Iris pigment epithelial cell (primary cell): ENCODE measurements at regions not wholly inside any gene's neighbourhood (a gene's known extent, or its start where the extent isn't known, plus 50 kb on each side); places are given as distances from the start of the nearest gene placed in this dataset.

Source experiments
- DNase-seq: peaks from one replicate; pipeline ENCODE4 v3.0.0-alpha.2; 2011; ENCODE audit warnings: low read depth

DNA sequence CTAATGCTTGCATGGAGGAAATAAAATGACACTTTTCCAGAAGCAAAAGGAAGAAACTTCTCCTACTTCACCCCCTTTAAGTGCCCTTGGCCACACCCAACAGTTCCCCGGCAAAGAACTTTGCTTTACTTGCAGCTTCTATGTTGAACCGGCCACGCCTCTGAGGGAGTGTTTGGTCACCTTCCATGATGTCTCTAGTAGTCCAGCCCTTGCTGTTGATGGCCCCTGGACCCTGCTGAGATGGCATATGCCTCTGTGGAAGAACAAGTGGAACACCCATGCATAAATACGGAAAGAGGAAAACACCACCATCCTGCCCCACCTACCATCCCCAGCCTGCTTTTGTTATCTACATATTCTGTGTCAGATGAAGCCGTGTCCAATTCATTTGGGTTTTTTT, 218.3 kb upstream of the POU3F3 start:
- no peak for DNase-seq

GRCh38 chr2:104638190-104638858, 215.6 kb upstream of the POU3F3 start:
- no peak for DNase-seq

GRCh38 chr2:104638859-104639202, 215.1 kb upstream of the POU3F3 start:
- no peak for DNase-seq

- no peak for DNase-seq
Measured at GRCh38 chr2:104641786-104642185, 212.1 kb upstream of the POU3F3 start.

DNA sequence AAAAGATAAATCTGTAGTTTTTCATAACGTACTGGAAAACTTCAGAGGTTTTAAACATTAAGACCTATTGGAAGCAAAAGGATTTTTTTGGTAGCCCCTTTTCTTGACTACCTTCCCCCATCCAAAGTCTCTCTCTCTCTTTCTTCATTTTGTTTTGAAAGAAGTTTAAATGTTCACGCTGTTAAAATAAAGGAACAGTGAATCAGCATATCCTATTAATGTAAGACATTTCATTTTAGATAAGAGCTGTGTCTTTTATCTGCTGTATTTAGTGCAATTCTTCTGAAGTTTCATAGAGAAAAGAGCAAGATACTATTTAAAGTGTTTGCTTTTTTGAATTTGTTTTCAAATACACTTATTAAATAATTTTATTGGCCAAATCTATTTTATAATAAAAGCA, 205.5 kb upstream of the POU3F3 start:
- DNase-seq = no peak

- no peak for DNase-seq
Measured at GRCh38 chr2:104649866-104650265, 204.0 kb upstream of the POU3F3 start.

DNA sequence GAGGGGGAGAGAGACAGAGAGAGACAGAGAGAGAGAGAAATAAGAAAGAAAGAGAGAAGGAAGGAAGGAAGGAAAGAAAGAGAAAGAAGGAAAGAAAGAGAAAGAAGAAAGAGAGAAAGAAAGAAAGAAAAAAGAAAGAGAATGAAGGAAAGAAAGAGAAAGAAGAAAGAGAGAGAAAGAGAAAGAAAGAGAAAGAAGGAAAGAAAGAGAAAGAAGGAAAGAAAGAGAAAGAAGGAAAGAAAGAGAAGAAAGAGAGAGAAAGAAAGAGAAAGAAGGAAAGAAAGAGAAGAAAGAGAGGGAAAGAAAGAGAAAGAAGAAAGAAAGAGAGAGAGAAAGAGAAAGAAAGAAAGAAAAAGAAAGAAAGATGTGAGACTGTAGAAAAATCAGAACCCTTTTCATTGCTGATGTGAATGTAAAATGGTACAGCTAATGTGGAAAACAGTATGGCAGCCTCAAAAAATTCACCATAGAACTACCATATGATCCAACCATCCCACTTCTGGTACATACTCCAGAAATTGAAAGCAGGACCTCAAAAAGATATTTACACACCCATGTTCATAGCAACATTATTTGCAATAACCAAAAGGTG, 203.4 kb upstream of the POU3F3 start:
- no peak for DNase-seq

DNA sequence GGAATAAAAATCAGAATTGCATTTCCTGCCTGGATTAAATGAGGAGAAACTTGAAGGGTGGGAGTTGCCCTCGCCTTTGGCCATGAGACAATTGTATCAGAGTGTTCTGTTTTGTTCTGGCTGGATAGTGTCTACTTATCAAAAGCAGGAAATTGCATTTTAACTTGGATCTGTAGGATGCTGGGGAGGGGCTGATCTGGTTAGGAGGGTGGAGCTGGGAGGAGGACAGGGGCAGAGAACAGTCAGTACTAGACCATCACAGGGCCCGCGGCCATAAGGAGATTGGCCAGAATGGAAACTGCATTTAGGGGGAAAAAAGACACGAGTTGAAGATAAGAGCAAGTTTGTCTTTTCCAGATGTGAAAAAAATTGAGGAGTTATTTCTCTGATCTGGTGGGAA, 199.1 kb upstream of the POU3F3 start:
- DNase-seq = no peak

DNA sequence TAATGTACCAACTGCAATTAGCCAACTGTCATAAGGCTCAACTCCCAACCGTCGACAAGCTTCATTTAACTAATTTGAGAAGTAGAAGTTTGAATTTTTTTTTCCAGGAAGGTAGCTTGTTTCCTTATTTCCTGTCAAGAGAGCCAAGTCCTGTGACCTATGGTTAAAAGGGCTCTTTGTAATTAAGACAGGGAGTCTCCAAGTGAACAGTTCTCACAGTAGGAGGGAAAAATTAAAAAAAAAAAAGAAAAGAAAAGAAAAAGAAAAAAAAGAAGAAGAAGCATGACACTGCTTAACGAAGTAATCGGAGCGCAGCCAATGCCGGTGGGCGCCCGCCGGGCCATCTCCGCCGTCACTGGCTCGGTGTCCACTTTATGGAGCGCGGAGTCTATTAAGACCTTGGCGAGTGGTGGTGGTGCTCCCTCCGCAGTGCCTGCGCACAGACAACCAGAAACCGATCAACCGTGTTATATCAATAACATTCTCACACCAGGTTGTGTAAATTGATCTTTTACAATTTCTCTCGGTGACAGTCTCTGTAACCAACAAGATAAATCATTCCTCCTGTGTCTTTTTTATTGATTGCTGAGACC, 197.2 kb upstream of the POU3F3 start:
- DNase-seq = no peak

DNA sequence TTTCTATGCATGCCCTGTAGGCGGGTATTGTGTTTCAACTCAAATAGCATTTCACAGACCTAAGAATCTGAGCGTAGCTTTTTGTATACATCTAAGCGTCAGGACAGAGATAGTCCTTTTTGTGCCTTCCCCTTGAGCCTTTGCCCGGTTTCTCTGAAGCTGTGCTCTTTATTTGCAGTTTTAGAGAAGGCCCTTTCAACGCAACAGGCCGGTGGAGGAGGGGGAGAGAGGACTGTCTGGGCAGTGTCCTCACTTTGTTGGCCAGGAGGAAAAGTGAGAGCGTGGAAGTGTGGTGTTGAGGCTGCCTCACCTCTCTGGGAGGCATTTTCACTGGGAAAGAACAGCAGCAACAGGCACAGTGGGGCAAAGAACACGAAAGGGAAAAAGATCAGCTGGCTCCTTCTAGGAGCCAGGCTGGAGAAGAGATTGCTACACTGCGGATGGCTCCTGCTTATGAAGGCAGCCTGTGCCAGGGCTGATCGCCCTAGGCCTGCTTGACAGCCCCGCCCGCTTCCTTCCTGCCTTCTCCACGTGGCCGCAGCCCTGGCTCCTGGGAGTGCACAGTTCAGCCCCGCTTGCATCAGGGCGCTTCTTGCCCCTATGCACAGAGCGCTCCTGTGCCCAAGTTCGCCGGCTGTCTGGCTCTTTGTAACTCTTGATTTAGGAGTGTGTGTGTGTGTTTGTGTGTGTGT, 195.6 kb upstream of the POU3F3 start:
- no peak for DNase-seq

DNA sequence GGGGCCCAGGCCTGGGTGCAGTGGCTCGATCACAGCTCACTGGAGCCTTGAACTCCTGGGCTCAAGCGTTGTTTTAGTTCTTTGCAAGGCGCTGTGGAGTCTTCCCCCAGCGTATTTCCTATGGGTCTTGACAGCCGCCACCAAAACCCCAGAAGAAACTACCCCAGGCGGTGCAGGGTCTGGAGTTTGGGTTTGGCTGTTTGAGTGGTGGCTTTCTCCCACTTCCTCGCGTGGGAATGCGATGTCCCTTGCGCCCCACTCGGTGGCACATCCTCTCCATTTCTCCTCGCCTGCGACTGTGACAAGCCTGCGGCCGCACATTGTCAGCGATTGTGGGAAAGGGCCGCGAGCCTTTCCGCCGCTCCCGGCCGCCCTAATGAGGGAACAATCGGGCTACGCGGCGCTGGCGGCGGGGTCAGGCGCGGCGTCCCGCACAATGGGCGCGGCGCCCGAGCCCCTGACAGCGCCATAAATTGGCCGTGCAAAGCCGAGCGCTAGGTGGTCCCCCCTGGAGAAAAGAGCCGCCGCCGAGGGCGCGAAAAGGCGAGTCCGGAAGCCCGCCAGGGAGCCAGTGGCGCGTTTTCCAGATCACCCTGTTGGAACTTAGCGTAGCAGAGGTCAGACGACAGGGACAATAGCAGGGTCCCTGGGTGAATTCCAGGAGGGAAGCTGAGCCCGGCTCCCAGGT, 194.9 kb upstream of the POU3F3 start:
- DNase-seq = no peak

DNA sequence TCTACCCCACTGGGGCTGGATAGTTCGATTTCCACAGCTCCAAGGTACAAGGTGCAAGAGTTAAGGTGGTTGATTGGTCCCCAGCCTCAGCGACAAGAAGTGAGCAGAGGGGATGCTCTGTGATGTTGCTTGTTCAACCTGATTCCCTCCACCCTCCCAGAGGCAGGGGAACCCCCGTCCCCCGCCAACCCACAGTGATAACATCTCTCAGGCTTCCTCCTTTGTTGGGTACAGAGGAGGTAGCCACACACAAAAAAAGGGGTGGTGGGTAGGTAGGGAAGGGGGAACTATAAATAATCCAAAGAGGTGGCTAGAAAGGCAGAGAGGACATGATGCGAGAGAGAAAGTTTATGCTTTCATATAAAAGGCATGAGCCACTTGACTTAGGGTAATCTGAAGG, 192.9 kb upstream of the POU3F3 start:
- no peak for DNase-seq

- no peak for DNase-seq
Measured at GRCh38 chr2:104664672-104665071, 189.2 kb upstream of the POU3F3 start.

- no peak for DNase-seq
Measured at GRCh38 chr2:104668631-104669030, 185.3 kb upstream of the POU3F3 start.

- DNase-seq = no peak
Measured at GRCh38 chr2:104673225-104673624, 180.7 kb upstream of the POU3F3 start.

DNA sequence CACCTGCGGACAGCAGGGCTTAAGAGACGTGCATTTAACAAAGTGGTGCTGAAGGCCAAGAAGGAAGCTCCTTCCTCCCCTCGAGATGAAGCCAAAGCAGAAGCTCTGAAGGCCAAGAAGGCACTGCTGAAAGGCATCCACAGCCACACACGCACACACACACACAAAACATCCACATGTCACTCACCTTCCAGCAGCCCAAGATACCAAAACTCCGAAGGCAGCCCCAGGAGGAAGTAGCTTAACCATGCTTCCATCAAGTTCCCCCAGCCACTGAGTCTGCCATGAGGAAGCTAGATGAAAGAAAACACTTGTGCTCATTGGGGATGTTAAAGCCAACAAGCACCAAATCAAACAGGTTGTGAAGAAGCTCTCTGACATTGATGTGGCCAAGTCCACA, 175.7 kb upstream of the POU3F3 start:
- DNase-seq = no peak

DNA sequence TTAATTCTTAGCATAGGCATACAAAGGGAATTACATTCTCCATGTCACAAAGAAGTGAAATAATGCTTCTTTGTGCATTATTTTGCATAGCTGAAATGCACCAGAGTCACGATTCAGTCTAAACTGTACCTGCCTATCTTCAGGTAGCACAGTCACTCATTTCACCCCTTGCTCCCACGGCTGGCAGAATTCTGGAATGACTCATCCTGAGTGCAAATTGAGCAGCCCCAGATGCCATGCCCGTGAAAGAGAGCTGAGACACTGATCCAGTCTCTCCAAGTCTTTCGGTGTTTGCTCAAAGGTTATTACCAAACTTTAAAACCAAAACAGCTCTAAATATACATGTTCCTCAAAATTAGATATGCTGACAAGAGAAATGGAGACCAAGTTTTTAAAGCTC, 168.3 kb upstream of the POU3F3 start:
- no peak for DNase-seq

- no peak for DNase-seq
Measured at GRCh38 chr2:104687147-104687546, 166.8 kb upstream of the POU3F3 start.

GRCh38 chr2:104690255-104690984, 163.5 kb upstream of the POU3F3 start:
- DNase-seq = no peak

DNA sequence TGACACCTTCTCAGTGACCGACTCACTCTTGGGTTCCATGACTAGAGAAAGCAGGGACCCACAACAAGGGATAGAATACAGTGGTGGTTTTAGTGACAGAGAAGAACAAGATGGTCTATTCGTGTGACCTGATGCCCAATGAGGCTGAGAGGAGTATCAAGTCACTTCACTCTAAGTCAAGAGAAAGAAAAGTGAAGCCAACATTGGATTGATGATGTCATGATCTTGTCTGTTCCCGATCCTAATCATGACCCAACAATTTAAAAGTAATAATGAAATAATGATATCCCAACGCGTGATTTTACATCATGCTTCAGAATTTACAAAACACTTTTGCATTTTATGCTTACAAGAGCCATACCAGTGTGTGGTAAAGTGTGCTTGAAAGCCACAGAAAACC, 155.6 kb upstream of the POU3F3 start:
- no peak for DNase-seq

GRCh38 chr2:104701411-104701911, 152.5 kb upstream of the POU3F3 start:
- no peak for DNase-seq
